ENCODE measurements at regions not wholly inside any gene's neighbourhood (a gene's known extent, or its start where the extent isn't known, plus 50 kb on each side); places are given as distances from the start of the nearest gene placed in this dataset.

- TF ChIP-seq POU2F2 (IDR thresholded peaks at IDR 0.05; ENCODE audit: low read depth, low read length) (no peak), TAF1 (IDR thresholded peaks at IDR 0.05; ENCODE audit: low read depth, low read length) (no peak)
- DNase-seq (ENCODE audit: insufficient read length, low spot score) (no peak), FAIRE-seq (no peak)
These were observed 324.7 kb downstream of the CASP12 start for GRCh38 chr11:104573441-104573990.

- no peak for TF ChIP-seq TAF1 (IDR thresholded peaks at IDR 0.05; ENCODE audit: low read depth, low read length)
- TF ChIP-seq POLR2AphosphoS5 (IDR thresholded peaks at IDR 0.05; ENCODE audit: low read depth, low read length) = no peak
- TF ChIP-seq POU2F2 (IDR thresholded peaks at IDR 0.05; ENCODE audit: low read depth, low read length) = no peak
- no peak for TF ChIP-seq PAX5 (IDR thresholded peaks at IDR 0.05; ENCODE audit: insufficient read depth, low read length, severe bottlenecking)
- no peak for TF ChIP-seq SPI1 (IDR thresholded peaks at IDR 0.05; ENCODE audit: low read depth, low read length)
- TF ChIP-seq POLR2A (IDR thresholded peaks at IDR 0.05; ENCODE audit: low read depth, low read length) = no peak
- FAIRE-seq (no peak), DNase-seq (ENCODE audit: insufficient read length, low spot score) (no peak)
These were observed 326.0 kb downstream of the CASP12 start for GRCh38 chr11:104572279-104572678.

- FAIRE-seq (no peak), DNase-seq (ENCODE audit: insufficient read length, low spot score) (no peak)
- TF ChIP-seq POU2F2 (IDR thresholded peaks at IDR 0.05; ENCODE audit: low read depth, low read length) (no peak), POLR2A (IDR thresholded peaks at IDR 0.05; ENCODE audit: low read depth, low read length) (no peak), PAX5 (IDR thresholded peaks at IDR 0.05; ENCODE audit: insufficient read depth, low read length, severe bottlenecking) (no peak), POLR2AphosphoS5 (IDR thresholded peaks at IDR 0.05; ENCODE audit: low read depth, low read length) (no peak), TAF1 (IDR thresholded peaks at IDR 0.05; ENCODE audit: low read depth, low read length) (no peak), SPI1 (IDR thresholded peaks at IDR 0.05; ENCODE audit: low read depth, low read length) (no peak)
These were observed 328.1 kb downstream of the CASP12 start for GRCh38 chr11:104570078-104570701.

- FAIRE-seq (no peak), DNase-seq (ENCODE audit: insufficient read length, low spot score) (no peak)
- no peak for TF ChIP-seq PAX5 (IDR thresholded peaks at IDR 0.05; ENCODE audit: insufficient read depth, low read length, severe bottlenecking)
These were observed 332.7 kb downstream of the CASP12 start for GRCh38 chr11:104565583-104565961.

GRCh38 chr11:104564921-104565582 lies 333.2 kb downstream of the CASP12 start:
- FAIRE-seq = no peak
- DNase-seq (ENCODE audit: insufficient read length, low spot score) = no peak
- TF ChIP-seq SPI1 (IDR thresholded peaks at IDR 0.05; ENCODE audit: low read depth, low read length) = no peak
- no peak for TF ChIP-seq TAF1 (IDR thresholded peaks at IDR 0.05; ENCODE audit: low read depth, low read length)
- TF ChIP-seq POLR2AphosphoS5 (IDR thresholded peaks at IDR 0.05; ENCODE audit: low read depth, low read length) = no peak
- no peak for TF ChIP-seq POLR2A (IDR thresholded peaks at IDR 0.05; ENCODE audit: low read depth, low read length)
- no peak for TF ChIP-seq POU2F2 (IDR thresholded peaks at IDR 0.05; ENCODE audit: low read depth, low read length)
- no peak for TF ChIP-seq PAX5 (IDR thresholded peaks at IDR 0.05; ENCODE audit: insufficient read depth, low read length, severe bottlenecking)

- no peak for TF ChIP-seq SPI1 (IDR thresholded peaks at IDR 0.05; ENCODE audit: low read depth, low read length)
- no peak for TF ChIP-seq POLR2A (IDR thresholded peaks at IDR 0.05; ENCODE audit: low read depth, low read length)
- no peak for TF ChIP-seq PAX5 (IDR thresholded peaks at IDR 0.05; ENCODE audit: insufficient read depth, low read length, severe bottlenecking)
- TF ChIP-seq POU2F2 (IDR thresholded peaks at IDR 0.05; ENCODE audit: low read depth, low read length) = no peak
- no peak for TF ChIP-seq POLR2AphosphoS5 (IDR thresholded peaks at IDR 0.05; ENCODE audit: low read depth, low read length)
- TF ChIP-seq TAF1 (IDR thresholded peaks at IDR 0.05; ENCODE audit: low read depth, low read length) = no peak
- no peak for FAIRE-seq
These were observed 341.5 kb downstream of the CASP12 start for GRCh38 chr11:104556606-104557301.

GRCh38 chr11:104549019-104549418 lies 349.2 kb downstream of the CASP12 start:
- TF ChIP-seq POLR2AphosphoS5 (IDR thresholded peaks at IDR 0.05; ENCODE audit: low read depth, low read length) (no peak), POU2F2 (IDR thresholded peaks at IDR 0.05; ENCODE audit: low read depth, low read length) (no peak), TAF1 (IDR thresholded peaks at IDR 0.05; ENCODE audit: low read depth, low read length) (no peak), PAX5 (IDR thresholded peaks at IDR 0.05; ENCODE audit: insufficient read depth, low read length, severe bottlenecking) (no peak)
- DNase-seq (ENCODE audit: insufficient read length, low spot score) = no peak
- no peak for FAIRE-seq

More at GRCh38 chr11:104556606-104557301, 341.5 kb downstream of the CASP12 start:
- DNase-seq (ENCODE audit: insufficient read length, low spot score) = no peak

- FAIRE-seq (no peak), DNase-seq (ENCODE audit: insufficient read length, low spot score) (no peak)
- TF ChIP-seq TAF1 (IDR thresholded peaks at IDR 0.05; ENCODE audit: low read depth, low read length) (no peak), POLR2A (IDR thresholded peaks at IDR 0.05; ENCODE audit: low read depth, low read length) (no peak), SPI1 (IDR thresholded peaks at IDR 0.05; ENCODE audit: low read depth, low read length) (no peak), POLR2AphosphoS5 (IDR thresholded peaks at IDR 0.05; ENCODE audit: low read depth, low read length) (no peak), POU2F2 (IDR thresholded peaks at IDR 0.05; ENCODE audit: low read depth, low read length) (no peak), PAX5 (IDR thresholded peaks at IDR 0.05; ENCODE audit: insufficient read depth, low read length, severe bottlenecking) (no peak)
These were observed 350.1 kb downstream of the CASP12 start for GRCh38 chr11:104547996-104548661.

GRCh38 chr11:104546501-104546900 lies 351.8 kb downstream of the CASP12 start:
- DNase-seq (ENCODE audit: insufficient read length, low spot score) (no peak), FAIRE-seq (no peak)
- TF ChIP-seq TAF1 (IDR thresholded peaks at IDR 0.05; ENCODE audit: low read depth, low read length) = no peak
- no peak for TF ChIP-seq SPI1 (IDR thresholded peaks at IDR 0.05; ENCODE audit: low read depth, low read length)
- no peak for TF ChIP-seq PAX5 (IDR thresholded peaks at IDR 0.05; ENCODE audit: insufficient read depth, low read length, severe bottlenecking)

Measured in GM12891 (cell line).